ENCODE measurements at regions not wholly inside any gene's neighbourhood (a gene's known extent, or its start where the extent isn't known, plus 50 kb on each side); places are given as distances from the start of the nearest gene placed in this dataset.

- Histone ChIP-seq H3K36me3 (ENCODE audit: control insufficient read depth, low read length) (no peaks in the 10 kb centered on the region), H4K20me1 (ENCODE audit: control insufficient read depth, insufficient read depth, low read depth, low read length) (no peaks in the 10 kb centered on the region), H3K79me2 (ENCODE audit: control insufficient read depth, low read length) (no peaks in the 10 kb centered on the region), H3K27ac (ENCODE audit: low read depth, low read length) (no peak overlapping the region), H3K9me2 (replicated peaks; ENCODE audit: control insufficient read depth, low read length) (no peaks in the 10 kb centered on the region), H3K4me1 (ENCODE audit: control insufficient read depth, low read length) (no peaks in the 10 kb centered on the region), H3F3A (ENCODE audit: control insufficient read depth, insufficient read depth) (no peaks in the 10 kb centered on the region), H3K9me3 (ENCODE audit: control insufficient read depth, insufficient read depth, low read length) (no peaks in the 10 kb centered on the region), H3K4me3 (ENCODE audit: low read length) (no peak overlapping the region), H3K27me3 (ENCODE audit: control insufficient read depth, low read length) (no peaks in the 10 kb centered on the region), H3K4me2 (ENCODE audit: low read length) (no peak overlapping the region)
- no peak for TF ChIP-seq CTCF (IDR thresholded peaks at IDR 0.05; ENCODE audit: low read depth, low read length, poor library complexity, severe bottlenecking)
- no peak for TF ChIP-seq EZH2phosphoT487 (IDR thresholded peaks at IDR 0.05; ENCODE audit: borderline replicate concordance, low read length)
Measured at GRCh38 chr4:117227925-117228324, 142.5 kb upstream of the TRAM1L1 start.

DNA sequence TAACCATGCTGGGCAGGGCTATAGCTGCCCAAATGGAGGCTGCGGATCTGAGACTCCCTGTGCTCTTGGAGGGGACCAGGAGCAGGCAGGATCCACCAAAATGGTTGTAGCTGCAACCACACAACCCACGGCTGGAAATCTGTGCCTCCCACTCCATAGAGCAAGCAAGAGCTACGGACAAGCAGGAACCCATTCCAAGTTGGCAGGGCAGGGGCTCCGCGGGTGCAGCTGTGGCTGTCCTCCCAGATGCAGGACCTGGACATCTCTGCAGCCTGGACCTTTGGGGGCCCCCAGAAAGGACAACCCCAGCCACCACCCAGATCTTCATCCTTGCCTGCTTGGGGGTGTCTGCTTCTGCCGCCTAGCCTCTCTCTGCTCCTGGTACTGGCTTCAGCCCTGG is 154.1 kb upstream of the TRAM1L1 start:
- H3K9me2 ChIP-seq (replicated peaks; ENCODE audit: control insufficient read depth, low read length) = no peaks in the 10 kb centered on the region
- TF ChIP-seq CTCF (IDR thresholded peaks at IDR 0.05; ENCODE audit: low read depth, low read length, poor library complexity, severe bottlenecking) (no peak), EZH2phosphoT487 (IDR thresholded peaks at IDR 0.05; ENCODE audit: borderline replicate concordance, low read length) (no peak)
- H4K20me1 ChIP-seq (ENCODE audit: control insufficient read depth, insufficient read depth, low read depth, low read length) = no peaks in the 10 kb centered on the region
- no peak overlapping the region for H3K4me3 ChIP-seq (ENCODE audit: low read length)
- H3F3A ChIP-seq (ENCODE audit: control insufficient read depth, insufficient read depth) = no peaks in the 10 kb centered on the region
- no peaks in the 10 kb centered on the region; the same call in 1 of the 2 replicates for H3K9me3 ChIP-seq (ENCODE audit: control insufficient read depth, insufficient read depth, low read length)
- no peaks in the 10 kb centered on the region for H3K36me3 ChIP-seq (ENCODE audit: control insufficient read depth, low read length)
- H3K27me3 ChIP-seq (ENCODE audit: control insufficient read depth, low read length) = no peaks in the 10 kb centered on the region
- H3K4me1 ChIP-seq (ENCODE audit: control insufficient read depth, low read length) = no peaks in the 10 kb centered on the region
- H3K4me2 ChIP-seq (ENCODE audit: low read length) = no peak overlapping the region
- H3K27ac ChIP-seq (ENCODE audit: low read depth, low read length) = no peak overlapping the region
- no peaks in the 10 kb centered on the region for H3K79me2 ChIP-seq (ENCODE audit: control insufficient read depth, low read length)

GRCh38 chr4:117249333-117249732 is 164.0 kb upstream of the TRAM1L1 start:
- Histone ChIP-seq H3K27me3 (ENCODE audit: control insufficient read depth, low read length) (no peaks in the 10 kb centered on the region), H3F3A (ENCODE audit: control insufficient read depth, insufficient read depth) (no peaks in the 10 kb centered on the region), H3K4me1 (ENCODE audit: control insufficient read depth, low read length) (no peaks in the 10 kb centered on the region), H3K27ac (ENCODE audit: low read depth, low read length) (no peak overlapping the region), H4K20me1 (ENCODE audit: control insufficient read depth, insufficient read depth, low read depth, low read length) (no peaks in the 10 kb centered on the region), H3K79me2 (ENCODE audit: control insufficient read depth, low read length) (no peaks in the 10 kb centered on the region), H3K9me3 (ENCODE audit: control insufficient read depth, insufficient read depth, low read length) (no peaks in the 10 kb centered on the region), H3K9me2 (replicated peaks; ENCODE audit: control insufficient read depth, low read length) (no peaks in the 10 kb centered on the region), H3K4me2 (ENCODE audit: low read length) (no peak overlapping the region), H3K36me3 (ENCODE audit: control insufficient read depth, low read length) (no peaks in the 10 kb centered on the region), H3K4me3 (ENCODE audit: low read length) (no peak overlapping the region)
- TF ChIP-seq EZH2phosphoT487 (IDR thresholded peaks at IDR 0.05; ENCODE audit: borderline replicate concordance, low read length) (no peak), CTCF (IDR thresholded peaks at IDR 0.05; ENCODE audit: low read depth, low read length, poor library complexity, severe bottlenecking) (no peak)

DNA sequence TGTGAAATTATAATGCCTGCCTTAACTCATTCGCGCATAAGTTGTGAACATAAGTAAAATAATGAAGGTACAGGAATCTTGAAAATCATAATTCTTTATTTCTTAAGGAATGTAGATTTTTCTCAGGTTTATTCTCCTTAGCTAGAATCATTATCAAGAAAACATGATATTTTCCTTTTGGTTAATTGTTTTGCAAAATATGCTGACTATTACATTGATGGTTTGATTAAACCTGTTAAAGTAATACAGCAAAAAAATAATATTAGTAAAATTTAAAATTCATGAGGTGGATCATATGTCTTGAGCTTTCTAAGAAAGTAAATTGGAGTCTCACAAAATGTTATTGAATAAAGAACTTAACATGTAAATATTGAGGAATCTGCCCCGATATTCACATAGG is 178.7 kb upstream of the TRAM1L1 start:
- no peak for TF ChIP-seq EZH2phosphoT487 (IDR thresholded peaks at IDR 0.05; ENCODE audit: borderline replicate concordance, low read length)
- TF ChIP-seq CTCF (IDR thresholded peaks at IDR 0.05; ENCODE audit: low read depth, low read length, poor library complexity, severe bottlenecking) = no peak
- H3F3A ChIP-seq (ENCODE audit: control insufficient read depth, insufficient read depth) = no peaks in the 10 kb centered on the region
- H3K27ac ChIP-seq (ENCODE audit: low read depth, low read length) = no peak overlapping the region
- H3K36me3 ChIP-seq (ENCODE audit: control insufficient read depth, low read length) = no peaks in the 10 kb centered on the region
- H3K9me2 ChIP-seq (replicated peaks; ENCODE audit: control insufficient read depth, low read length) = no peaks in the 10 kb centered on the region
- no peak overlapping the region for H3K4me2 ChIP-seq (ENCODE audit: low read length)
- no peaks in the 10 kb centered on the region for H3K27me3 ChIP-seq (ENCODE audit: control insufficient read depth, low read length)
- no peak overlapping the region for H3K4me3 ChIP-seq (ENCODE audit: low read length)
- no peaks in the 10 kb centered on the region for H4K20me1 ChIP-seq (ENCODE audit: control insufficient read depth, insufficient read depth, low read depth, low read length)
- H3K79me2 ChIP-seq (ENCODE audit: control insufficient read depth, low read length) = no peaks in the 10 kb centered on the region
- no peaks in the 10 kb centered on the region for H3K4me1 ChIP-seq (ENCODE audit: control insufficient read depth, low read length)
- no peaks in the 10 kb centered on the region for H3K9me3 ChIP-seq (ENCODE audit: control insufficient read depth, insufficient read depth, low read length)
